H1 (cell line): ENCODE measurements at regions not wholly inside any gene's neighbourhood (a gene's known extent, or its start where the extent isn't known, plus 50 kb on each side); places are given as distances from the start of the nearest gene placed in this dataset.

Experiments
- BACH1 ChIP-seq: IDR thresholded peaks from 2 replicates; pipeline ENCODE4 v1.6.1; 2012; ENCODE audit warnings: low read length, improper control_type of control experiment
- CTCF ChIP-seq, 3 experiments: IDR thresholded peaks; 1 replicate in 2 of 3; 2 replicates in 1 of 3; pipeline versions ENCODE4 v1.5.1 to v1.6.1; 2011; ENCODE audit warnings: low read length in 3 of 3, mild to moderate bottlenecking in 3 of 3, inconsistent platforms in 2 of 3, low read depth in 1 of 3, moderate library complexity in 1 of 3; ENCODE audit not compliant: insufficient read depth in 1 of 3; ENCODE audit errors: control extremely low read depth in 1 of 3
- EGR1 ChIP-seq: IDR thresholded peaks from 2 replicates; pipeline ENCODE4 v1.6.1; 2011; ENCODE audit warnings: low read depth, low read length, borderline replicate concordance
- HDAC2 ChIP-seq, 2 experiments: fragments of 300-600 bp in 1 of 2; sonication (generic) in 1 of 2; IDR thresholded peaks; 2 replicates each; pipeline ENCODE4 v1.6.1; 2011 to 2012; ENCODE audit warnings: low read depth in 2 of 2, low read length in 2 of 2, mild to moderate bottlenecking in 2 of 2, moderate library complexity in 2 of 2, borderline replicate concordance in 1 of 2, inconsistent platforms in 1 of 2
- KDM1A ChIP-seq: fragments of 200-600, 300-600 bp; sonication (generic); IDR thresholded peaks from 2 replicates; pipeline ENCODE4 v1.7.1; 2016; ENCODE audit warnings: mild to moderate bottlenecking, low read length, borderline replicate concordance
- MAX ChIP-seq: IDR thresholded peaks from 2 replicates; pipeline ENCODE4 v1.6.1; 2012; ENCODE audit warnings: inconsistent platforms
- POLR2A ChIP-seq, 2 experiments: IDR thresholded peaks; 1 replicate in 1 of 2; 2 replicates in 1 of 2; pipeline ENCODE4 v1.6.1; 2011; ENCODE audit warnings: low read depth in 2 of 2, low read length in 2 of 2, mild to moderate bottlenecking in 2 of 2; ENCODE audit errors: control extremely low read depth in 1 of 2
- SP4 ChIP-seq: IDR thresholded peaks from 2 replicates; pipeline ENCODE4 v1.6.1; 2012; ENCODE audit warnings: low read length, inconsistent platforms

GRCh38 chr2:7467782-7468447 lies 550.7 kb downstream of the RNF144A start:
- TF ChIP-seq BACH1 (no peak), CTCF (IDR thresholded peaks at IDR 0.05; ENCODE audit: control extremely low read depth in 1 of 3, insufficient read depth in 1 of 3, low read depth in 1 of 3, low read length in 3 of 3) (no peak), SP4 (no peak), HDAC2 (IDR thresholded peaks at IDR 0.05; ENCODE audit: borderline replicate concordance in 1 of 2, low read depth in 2 of 2, low read length in 2 of 2) (no peak), POLR2A (IDR thresholded peaks at IDR 0.05; ENCODE audit: control extremely low read depth in 1 of 2, low read depth in 2 of 2, low read length in 2 of 2) (no peak), EGR1 (no peak), MAX (no peak), KDM1A (no peak)
